ENCODE measurements at regions not wholly inside any gene's neighbourhood (a gene's known extent, or its start where the extent isn't known, plus 50 kb on each side); places are given as distances from the start of the nearest gene placed in this dataset.
A peak's percentile ranks its signal among the peaks of the same experiment; 100 is the strongest.

DNA sequence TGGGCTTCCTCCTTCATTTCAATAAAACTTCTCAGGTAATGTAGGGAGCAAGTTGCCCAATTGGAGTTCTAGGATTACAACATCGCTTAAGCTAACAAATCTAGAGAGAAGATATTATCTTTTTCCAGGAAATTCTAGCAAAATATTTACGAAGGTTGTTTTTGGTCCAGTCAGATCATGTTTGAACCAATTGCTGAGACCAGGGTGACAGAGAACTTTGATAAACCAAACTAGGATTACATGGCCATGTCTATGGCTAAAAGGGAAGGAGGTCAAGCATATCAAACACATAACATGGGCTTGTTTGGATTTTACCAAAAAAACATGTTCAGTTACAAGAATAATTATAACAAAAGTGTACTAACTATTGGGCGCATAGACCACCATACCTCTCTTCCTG lies 442.4 kb upstream of the SGCG start:
- TF ChIP-seq, protein P1, sequence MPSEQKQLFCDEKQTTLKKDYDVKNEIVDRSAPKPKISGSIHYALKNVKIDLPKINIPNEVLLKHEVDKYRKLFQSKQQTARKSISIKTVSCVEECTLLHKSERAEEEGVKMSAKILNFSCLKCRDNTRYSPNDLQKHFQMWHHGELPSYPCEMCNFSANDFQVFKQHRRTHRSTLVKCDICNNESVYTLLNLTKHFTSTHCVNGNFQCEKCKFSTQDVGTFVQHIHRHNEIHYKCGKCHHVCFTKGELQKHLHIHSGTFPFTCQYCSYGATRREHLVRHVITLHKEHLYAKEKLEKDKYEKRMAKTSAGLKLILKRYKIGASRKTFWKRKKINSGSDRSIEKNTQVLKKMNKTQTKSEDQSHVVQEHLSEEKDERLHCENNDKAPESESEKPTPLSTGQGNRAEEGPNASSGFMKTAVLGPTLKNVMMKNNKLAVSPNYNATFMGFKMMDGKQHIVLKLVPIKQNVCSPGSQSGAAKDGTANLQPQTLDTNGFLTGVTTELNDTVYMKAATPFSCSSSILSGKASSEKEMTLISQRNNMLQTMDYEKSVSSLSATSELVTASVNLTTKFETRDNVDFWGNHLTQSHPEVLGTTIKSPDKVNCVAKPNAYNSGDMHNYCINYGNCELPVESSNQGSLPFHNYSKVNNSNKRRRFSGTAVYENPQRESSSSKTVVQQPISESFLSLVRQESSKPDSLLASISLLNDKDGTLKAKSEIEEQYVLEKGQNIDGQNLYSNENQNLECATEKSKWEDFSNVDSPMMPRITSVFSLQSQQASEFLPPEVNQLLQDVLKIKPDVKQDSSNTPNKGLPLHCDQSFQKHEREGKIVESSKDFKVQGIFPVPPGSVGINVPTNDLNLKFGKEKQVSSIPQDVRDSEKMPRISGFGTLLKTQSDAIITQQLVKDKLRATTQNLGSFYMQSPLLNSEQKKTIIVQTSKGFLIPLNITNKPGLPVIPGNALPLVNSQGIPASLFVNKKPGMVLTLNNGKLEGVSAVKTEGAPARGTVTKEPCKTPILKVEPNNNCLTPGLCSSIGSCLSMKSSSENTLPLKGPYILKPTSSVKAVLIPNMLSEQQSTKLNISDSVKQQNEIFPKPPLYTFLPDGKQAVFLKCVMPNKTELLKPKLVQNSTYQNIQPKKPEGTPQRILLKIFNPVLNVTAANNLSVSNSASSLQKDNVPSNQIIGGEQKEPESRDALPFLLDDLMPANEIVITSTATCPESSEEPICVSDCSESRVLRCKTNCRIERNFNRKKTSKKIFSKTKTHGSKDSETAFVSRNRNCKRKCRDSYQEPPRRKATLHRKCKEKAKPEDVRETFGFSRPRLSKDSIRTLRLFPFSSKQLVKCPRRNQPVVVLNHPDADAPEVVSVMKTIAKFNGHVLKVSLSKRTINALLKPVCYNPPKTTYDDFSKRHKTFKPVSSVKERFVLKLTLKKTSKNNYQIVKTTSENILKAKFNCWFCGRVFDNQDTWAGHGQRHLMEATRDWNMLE (tag by site-specific recombination; conservative IDR thresholded peaks at IDR 0.05; ENCODE audit: low read depth) = no peak
- TF ChIP-seq ZNF600 (tag by site-specific recombination; IDR thresholded peaks at IDR 0.05) (no peak), ZNF768 (tag by site-specific recombination; IDR thresholded peaks at IDR 0.05) (no peak), KLF16 (tag by site-specific recombination; IDR thresholded peaks at IDR 0.05) (no peak), ZNF133 (tag by site-specific recombination; IDR thresholded peaks at IDR 0.05) (no peak), SCRT2 (tag by site-specific recombination; IDR thresholded peaks at IDR 0.05) (no peak), ZNF404 (tag by site-specific recombination; IDR thresholded peaks at IDR 0.05) (no peak), ZNF184 (tag by site-specific recombination; IDR thresholded peaks at IDR 0.05) (no peak), ZNF354C (tag by site-specific recombination; IDR thresholded peaks at IDR 0.05; ENCODE audit: borderline replicate concordance, low read depth) (no peak), ZNF837 (tag by site-specific recombination; IDR thresholded peaks at IDR 0.05) (no peak)
- CTCF ChIA-PET = no interaction called here
- POLR2A ChIA-PET = no interaction called here

DNA sequence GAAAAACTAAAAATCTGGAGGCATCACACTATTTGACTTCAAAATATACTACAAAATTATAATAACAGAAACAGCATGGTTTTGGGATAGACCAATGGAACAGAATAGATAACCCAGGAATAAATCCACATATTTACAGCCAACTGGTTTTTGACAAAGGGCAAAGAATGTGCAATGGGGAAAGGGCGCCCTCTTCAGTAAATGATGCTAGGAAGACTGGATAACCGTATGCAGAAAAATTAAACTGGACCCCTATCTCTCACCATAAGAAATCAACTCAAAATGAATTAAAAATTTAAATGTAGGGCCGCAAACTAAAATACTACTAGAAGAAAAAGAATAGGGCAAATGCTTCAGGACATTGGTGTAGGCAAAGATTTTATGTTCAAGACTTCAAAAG lies 440.5 kb upstream of the SGCG start:
- TF ChIP-seq, protein P2, sequence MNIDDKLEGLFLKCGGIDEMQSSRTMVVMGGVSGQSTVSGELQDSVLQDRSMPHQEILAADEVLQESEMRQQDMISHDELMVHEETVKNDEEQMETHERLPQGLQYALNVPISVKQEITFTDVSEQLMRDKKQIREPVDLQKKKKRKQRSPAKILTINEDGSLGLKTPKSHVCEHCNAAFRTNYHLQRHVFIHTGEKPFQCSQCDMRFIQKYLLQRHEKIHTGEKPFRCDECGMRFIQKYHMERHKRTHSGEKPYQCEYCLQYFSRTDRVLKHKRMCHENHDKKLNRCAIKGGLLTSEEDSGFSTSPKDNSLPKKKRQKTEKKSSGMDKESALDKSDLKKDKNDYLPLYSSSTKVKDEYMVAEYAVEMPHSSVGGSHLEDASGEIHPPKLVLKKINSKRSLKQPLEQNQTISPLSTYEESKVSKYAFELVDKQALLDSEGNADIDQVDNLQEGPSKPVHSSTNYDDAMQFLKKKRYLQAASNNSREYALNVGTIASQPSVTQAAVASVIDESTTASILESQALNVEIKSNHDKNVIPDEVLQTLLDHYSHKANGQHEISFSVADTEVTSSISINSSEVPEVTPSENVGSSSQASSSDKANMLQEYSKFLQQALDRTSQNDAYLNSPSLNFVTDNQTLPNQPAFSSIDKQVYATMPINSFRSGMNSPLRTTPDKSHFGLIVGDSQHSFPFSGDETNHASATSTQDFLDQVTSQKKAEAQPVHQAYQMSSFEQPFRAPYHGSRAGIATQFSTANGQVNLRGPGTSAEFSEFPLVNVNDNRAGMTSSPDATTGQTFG (tag by site-specific recombination; IDR thresholded peaks at IDR 0.05; ENCODE audit: borderline replicate concordance) = no peak
- no peak for TF ChIP-seq TRIM28 (IDR thresholded peaks at IDR 0.05; ENCODE audit: borderline replicate concordance, low read length)
- peak; percentile 42 for TF ChIP-seq ZNF654 (tag by site-specific recombination; IDR thresholded peaks at IDR 0.05; ENCODE audit: low read depth)
- Histone ChIP-seq H3K4me3 (ENCODE audit: low read depth, low read length) (no peak overlapping the region), H3K4me1 (ENCODE audit: control insufficient read depth, insufficient read depth, low read length) (no peaks in the 10 kb centered on the region), H3K36me3 (ENCODE audit: control insufficient read depth in 2 of 2, insufficient read depth in 1 of 2, low read length in 2 of 2) (no peaks in the 10 kb centered on the region), H3K27ac (ENCODE audit: extremely low read depth, low read depth, low read length) (no peak overlapping the region), H3K9me3 (ENCODE audit: control insufficient read depth, insufficient read depth, low read depth, low read length) (no peaks in the 10 kb centered on the region)
- ChIA-PET CTCF (no interaction called here), POLR2A (no interaction called here)

More for the DNA sequence above, 442.4 kb upstream of the SGCG start:
- Histone ChIP-seq H3K4me1 (ENCODE audit: control insufficient read depth, insufficient read depth, low read length) (no peaks in the 10 kb centered on the region), H3K9me3 (ENCODE audit: control insufficient read depth, insufficient read depth, low read depth, low read length) (no peaks in the 10 kb centered on the region), H3K36me3 (ENCODE audit: control insufficient read depth in 2 of 2, insufficient read depth in 1 of 2, low read length in 2 of 2) (no peaks in the 10 kb centered on the region), H3K27ac (ENCODE audit: extremely low read depth, low read depth, low read length) (no peak overlapping the region), H3K4me3 (ENCODE audit: low read depth, low read length) (no peak overlapping the region)

DNA sequence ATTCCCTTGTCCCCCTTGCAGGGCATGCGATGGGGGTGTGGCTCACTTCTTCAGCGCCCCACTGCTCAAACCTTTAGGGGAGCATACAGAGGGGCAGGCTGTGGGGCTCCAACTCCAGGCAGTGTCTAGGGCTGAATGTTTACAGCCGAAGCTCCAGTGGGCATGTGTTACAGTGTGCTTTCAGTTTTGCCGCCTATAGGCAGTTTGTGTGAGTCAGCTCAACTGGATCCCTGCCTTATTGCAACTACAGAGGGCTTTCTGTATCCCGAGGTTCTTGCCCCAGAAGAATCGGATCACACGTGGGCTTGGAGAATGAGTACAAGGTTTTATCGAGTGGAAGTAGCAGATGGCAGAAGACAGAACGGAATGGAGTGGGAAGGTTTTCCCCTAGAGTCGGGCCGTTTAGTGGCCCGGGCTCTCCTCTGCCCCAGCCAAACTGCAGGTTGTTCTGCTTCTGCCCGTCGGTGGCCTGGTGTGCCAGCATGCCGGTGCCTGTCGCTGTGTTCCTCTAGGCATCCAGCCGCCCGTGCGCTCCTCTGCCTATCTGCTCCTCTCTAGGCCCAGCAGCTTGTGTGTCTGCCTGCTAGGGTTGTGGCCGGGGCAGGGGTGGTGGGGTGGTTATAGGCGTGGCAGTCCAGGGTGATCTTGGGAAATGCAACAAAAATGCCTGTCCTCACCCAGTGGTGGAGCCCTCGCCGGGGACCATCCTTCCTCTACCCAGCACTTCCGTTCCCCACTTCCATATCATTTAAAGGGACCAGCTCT lies 435.9 kb upstream of the SGCG start:
- Histone ChIP-seq H3K9me3 (ENCODE audit: control insufficient read depth, insufficient read depth, low read depth, low read length) (no peaks in the 10 kb centered on the region), H3K4me3 (ENCODE audit: low read depth, low read length) (no peak overlapping the region), H3K27ac (ENCODE audit: extremely low read depth, low read depth, low read length) (no peak overlapping the region), H3K4me1 (ENCODE audit: control insufficient read depth, insufficient read depth, low read length) (no peaks in the 10 kb centered on the region), H3K36me3 (ENCODE audit: control insufficient read depth in 2 of 2, insufficient read depth in 1 of 2, low read length in 2 of 2) (no peaks in the 10 kb centered on the region)
- TF ChIP-seq ZNF311 (tag by site-specific recombination; IDR thresholded peaks at IDR 0.05; ENCODE audit: borderline replicate concordance) = no peak
- TF ChIP-seq ZNF514 (tag by site-specific recombination; IDR thresholded peaks at IDR 0.05) = no peak
- no peak for TF ChIP-seq ZNF558 (tag by site-specific recombination; IDR thresholded peaks at IDR 0.05)
- no peak for TF ChIP-seq ZNF24 (tag by site-specific recombination; IDR thresholded peaks at IDR 0.05)
- no peak for TF ChIP-seq ZNF214 (tag by site-specific recombination; IDR thresholded peaks at IDR 0.05; ENCODE audit: borderline replicate concordance)
- TF ChIP-seq ZNF354C (tag by site-specific recombination; IDR thresholded peaks at IDR 0.05; ENCODE audit: borderline replicate concordance, low read depth) = no peak
- no peak for TF ChIP-seq ZNF266 (tag by site-specific recombination; IDR thresholded peaks at IDR 0.05; ENCODE audit: low read depth)
- CTCF ChIA-PET = interaction anchor here (0.6 to 0.9 kb wide), 3 partner anchors 14 to 612 kb away, joined by 3 to 8 read pairs (median 3); no protein-coding TSS in a partner anchor
- POLR2A ChIA-PET = no interaction called here
